ENCODE measurements at regions not wholly inside any gene's neighbourhood (a gene's known extent, or its start where the extent isn't known, plus 50 kb on each side); places are given as distances from the start of the nearest gene placed in this dataset.
"Not testable (repeated sequence)": the region's sequence is repeated elsewhere in the genome, so short reads cannot be mapped to it uniquely, and the experiment has no call there.

DNA sequence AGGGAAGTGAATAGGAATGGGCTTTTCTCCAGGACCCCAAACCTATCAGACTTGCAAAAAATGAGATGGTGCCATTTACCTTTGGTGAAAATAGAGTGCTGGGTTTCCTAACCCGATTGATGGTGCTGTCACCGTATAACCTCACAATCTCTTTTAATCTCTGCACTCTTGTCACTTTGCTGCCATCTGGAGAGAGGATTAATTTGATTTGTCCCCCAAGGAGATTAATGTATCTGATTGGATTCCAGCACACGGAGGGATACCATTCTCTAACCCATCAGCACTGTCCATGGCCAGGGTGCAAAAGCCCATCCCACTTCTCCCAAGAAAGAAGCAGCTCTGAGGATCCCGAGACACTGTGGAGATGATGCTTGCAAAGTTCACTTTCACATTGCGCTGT, 86.3 kb upstream of the NFE2L3 start:
- DNase-seq = no peak

- DNase-seq = no peak
These were observed 85.3 kb upstream of the NFE2L3 start for GRCh38 chr7:26066736-26067135.

DNA sequence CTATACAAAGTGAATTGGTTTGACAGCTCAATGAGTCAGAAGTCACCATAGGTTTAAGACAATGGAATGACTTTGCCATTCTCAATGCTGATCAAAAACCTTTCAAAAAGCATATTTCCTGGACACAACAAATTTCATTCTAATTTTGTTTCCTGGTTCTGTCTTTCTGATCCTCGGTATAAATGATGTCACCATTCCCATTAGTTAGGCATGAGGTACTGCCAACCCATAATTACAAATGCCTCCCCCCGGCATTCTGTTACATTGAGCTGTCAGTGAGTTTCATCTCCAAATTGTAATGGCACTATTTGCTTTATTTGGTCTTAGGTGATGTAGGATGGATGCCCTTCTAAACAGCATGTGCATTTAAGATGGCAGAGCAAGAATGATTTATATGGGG, 81.7 kb upstream of the NFE2L3 start:
- no peak for DNase-seq

DNA sequence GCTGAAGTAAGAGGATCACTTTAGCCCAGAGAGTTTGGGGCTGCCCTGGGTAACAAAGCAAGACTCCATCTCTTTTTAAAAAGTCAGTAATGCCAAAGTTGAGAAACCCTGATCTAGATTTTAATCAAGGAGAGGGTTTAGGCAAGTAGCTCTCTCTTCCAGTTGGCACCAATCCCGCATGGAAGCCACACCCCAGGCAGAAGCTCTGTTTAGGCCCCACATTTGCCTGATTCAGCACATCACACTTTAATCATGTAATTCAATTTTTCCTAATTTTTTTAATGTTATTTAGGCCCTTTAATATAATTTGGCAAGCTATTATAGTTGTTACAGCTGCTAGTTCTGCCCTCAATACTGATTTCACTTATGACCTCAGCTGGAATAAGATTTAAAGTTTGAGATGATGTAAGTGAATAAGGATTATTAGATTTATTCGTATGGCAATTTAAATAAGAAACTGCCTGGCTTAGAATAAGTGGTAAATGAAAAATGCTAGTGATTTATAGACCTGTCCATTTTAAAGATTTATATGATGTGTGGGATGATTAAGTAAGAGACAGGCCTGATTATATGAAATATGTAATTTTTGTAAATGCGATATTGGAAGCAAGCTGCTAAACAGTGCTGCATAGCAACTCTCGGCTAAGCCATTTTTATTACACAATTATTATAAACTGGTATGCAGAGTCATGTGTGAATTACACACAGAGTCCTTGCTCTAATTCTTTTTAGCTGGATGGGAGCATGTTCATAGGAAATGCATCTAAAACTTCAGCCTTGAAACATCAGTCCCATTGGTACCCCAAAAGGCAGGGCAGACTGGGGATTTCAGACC, 80.2 kb upstream of the NFE2L3 start:
- no peak for DNase-seq

DNA sequence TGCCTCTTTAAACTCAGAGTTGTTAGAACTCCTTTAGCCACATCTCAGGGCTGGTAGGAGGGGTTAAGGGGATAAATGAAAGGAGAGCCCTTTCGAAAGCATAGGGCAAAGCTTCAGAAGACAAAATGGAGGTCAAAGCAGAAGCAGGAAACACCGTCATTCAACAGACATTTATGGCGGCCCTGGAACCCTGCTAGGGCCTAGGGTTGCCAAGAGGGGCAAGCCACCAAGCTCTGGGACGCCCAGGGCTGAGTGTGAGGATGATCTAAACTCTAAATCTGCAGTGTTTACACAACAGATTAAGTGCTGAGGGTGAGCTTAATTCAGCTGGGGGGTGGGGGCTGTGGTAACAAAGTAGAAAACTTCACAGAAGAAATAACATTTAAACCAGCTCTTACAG, 79.0 kb upstream of the NFE2L3 start:
- no peak for DNase-seq

GRCh38 chr7:26074919-26075318, 77.1 kb upstream of the NFE2L3 start:
- DNase-seq = no peak

DNA sequence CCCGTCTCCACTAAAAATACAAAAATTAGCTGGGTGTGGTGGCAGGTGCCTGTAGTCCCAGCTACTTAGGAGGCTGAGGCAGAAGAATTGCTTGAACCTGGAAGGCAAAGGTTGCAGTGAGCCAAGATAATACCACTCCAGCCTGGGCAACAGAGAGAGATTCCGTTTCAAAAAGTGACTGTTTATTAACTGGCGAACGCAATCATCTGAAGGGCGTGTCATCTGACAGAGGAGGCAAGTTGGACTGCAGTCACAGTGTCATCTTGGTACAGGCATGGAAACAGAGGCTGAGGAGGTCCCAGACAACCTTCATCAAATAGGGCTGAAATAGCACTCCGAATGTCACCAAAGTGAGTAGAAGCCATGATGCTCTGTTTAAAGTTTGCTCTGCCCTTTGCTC, 75.3 kb upstream of the NFE2L3 start:
- no peak for DNase-seq

- no peak for DNase-seq
These were observed 73.3 kb upstream of the NFE2L3 start for GRCh38 chr7:26078437-26079336.

- DNase-seq = no peak
These were observed 70.4 kb upstream of the NFE2L3 start for GRCh38 chr7:26081638-26082037.

DNA sequence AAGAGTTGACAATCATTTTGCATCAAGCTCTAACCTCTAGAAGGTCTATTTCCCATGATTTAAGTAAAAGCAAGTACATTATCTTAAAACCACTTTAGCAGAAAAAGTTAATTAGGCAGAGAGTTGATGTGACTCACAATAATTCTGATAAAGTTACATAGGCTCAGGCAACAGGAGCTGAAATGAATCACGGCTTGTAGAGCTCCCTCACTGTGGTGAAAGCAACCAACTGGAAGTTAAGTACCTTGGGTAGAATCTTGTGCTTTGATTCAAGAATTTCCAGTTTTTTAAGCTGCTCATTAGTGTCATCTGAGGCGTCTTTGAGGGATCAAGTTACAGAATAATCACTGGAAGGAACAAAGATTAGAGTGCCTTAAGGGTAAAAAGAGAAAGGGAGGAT, 68.9 kb upstream of the NFE2L3 start:
- no peak for DNase-seq

GRCh38 chr7:26084418-26084817, 67.6 kb upstream of the NFE2L3 start:
- DNase-seq = no peak

DNA sequence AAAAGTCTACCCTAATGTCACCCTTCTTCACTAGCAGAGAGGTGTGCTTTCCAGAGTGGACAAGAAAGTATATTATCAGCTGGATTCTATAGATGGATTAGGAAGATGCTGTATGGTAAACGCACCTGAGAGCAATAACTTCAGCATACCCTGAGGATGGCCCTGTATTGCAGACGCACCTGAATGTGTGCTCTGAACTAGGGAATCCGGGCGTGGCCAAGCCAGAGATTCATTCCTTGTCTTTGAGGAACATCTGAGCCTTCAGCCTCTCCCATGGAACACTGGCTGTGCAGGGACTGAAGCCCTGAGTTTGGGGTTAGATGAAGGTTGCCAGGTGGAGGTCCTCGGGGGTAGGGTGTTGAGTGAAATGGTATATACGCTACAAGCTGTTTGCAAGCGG, 66.2 kb upstream of the NFE2L3 start:
- DNase-seq = no peak

DNA sequence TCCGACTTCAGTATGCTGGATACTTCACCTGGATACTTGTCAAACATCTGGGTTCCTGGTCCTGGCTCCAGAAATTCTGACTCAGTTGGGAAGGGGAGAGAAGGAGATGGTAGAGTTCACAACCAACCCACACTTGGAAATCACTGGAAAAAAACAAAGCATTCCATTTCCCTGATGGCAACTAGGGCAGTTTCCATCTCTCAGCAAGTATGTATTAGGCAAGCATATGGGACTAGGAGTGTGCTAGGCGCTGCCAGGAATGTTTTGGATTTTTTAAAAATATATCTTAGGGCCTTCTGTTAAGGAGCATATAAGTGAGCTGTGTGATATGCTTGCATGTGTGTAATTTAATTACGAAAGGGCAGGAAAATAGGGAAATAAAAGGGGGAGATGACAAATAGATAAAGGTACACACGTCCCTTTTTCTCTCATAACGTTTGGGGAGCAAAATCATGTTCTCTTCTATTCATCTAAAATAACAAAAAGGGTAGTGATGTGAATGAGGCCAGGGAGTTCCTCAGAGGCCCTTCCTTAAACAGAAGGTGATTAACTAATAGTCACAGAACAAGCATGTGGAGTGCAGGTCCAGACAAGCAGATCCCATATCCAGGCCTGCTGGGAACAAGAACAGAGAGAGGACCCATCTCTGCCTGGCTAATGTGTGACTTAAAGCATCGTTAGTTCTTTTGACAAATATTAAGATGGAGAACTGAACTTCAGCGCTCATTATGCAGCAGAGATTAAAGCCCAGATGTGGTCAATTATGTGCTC, 64.5 kb upstream of the NFE2L3 start:
- DNase-seq = no peak

DNA sequence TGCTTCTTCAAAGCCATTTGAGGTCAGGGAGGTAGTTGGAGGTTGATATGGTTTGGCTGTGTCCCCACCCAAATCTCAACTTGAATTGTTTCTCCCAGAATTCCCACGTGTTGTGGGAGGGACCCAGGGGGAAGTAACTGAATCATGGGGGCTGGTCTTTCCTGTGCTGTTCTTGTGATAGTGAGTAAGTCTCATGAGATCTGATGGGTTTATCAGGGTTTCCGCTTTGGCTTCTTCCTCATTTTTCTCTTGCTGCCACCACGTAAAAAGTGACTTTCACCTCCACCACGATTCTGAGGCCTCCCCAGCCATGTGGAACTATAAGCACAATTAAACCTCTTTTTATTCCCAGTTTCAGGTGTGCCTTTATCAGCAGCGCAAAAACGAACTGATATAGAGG, 62.5 kb upstream of the NFE2L3 start:
- DNase-seq = not testable (repeated sequence)

- DNase-seq = no peak
These were observed 61.0 kb upstream of the NFE2L3 start for GRCh38 chr7:26090927-26091519.

DNA sequence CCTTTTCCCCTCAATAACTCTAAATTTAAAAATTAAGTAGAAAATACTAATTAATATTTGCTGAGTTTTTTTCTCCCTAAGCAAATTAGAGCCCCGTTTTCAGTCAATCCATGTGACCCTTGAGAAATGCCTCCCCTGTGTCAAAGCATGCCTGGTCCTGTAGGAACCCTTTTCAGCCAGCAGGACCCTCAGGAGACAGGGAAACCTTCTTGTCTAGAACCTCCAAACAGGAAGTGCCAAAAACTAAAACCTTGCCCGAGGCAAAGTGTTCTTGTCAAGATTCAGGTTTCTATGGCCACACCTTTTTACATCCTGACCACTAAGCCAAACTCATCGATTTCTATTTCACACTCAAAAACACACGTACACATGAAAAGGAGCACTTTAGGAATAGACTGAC, 60.1 kb upstream of the NFE2L3 start:
- DNase-seq = no peak

DNA sequence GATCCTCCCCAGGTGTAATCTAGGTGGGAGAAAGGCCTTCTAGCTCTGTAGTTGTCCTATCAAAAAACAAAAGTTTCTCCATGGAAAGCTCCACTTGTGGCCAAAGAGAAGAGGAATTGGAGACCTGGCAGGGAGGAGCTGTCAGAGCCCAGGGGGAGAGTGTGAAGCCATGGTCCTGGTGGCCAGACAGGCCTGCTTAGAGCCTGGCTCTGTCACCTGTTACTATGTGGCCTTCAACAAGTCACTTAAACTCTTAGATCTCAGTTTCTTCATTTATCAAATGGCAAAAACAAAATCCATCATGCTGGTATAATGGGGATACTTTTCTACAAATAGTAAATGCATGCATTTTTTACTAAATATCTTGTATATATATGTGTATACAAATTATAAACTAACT, 59.0 kb upstream of the NFE2L3 start:
- DNase-seq = no peak

- DNase-seq = no peak
These were observed 55.9 kb upstream of the NFE2L3 start for GRCh38 chr7:26096136-26096535.

- no peak for DNase-seq
These were observed 53.9 kb upstream of the NFE2L3 start for GRCh38 chr7:26097837-26098668.

DNA sequence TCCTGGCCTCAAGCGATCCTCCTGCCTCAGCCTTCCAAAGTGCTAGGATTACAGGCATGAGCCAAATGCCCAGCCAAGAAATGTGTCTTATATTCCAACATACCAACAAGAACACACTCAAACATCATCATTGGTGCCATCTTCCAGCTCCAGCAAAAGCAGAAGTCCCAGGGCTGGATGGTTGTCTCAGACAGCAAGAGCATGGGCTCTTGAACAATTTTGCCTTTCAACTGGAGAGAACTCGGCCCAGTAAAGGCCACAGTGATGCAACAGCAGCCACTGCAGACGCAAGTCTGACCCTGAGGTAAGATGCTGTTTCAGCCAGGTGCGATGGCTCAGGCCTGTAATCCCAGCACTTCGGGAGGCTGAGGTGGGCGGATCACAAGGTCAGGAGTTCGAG, 52.8 kb upstream of the NFE2L3 start:
- DNase-seq = no peak

GRCh38 chr7:26100406-26101339, 51.3 kb upstream of the NFE2L3 start:
- no peak for DNase-seq
